ENCODE measurements at regions not wholly inside any gene's neighbourhood (a gene's known extent, or its start where the extent isn't known, plus 50 kb on each side); places are given as distances from the start of the nearest gene placed in this dataset.

DNA sequence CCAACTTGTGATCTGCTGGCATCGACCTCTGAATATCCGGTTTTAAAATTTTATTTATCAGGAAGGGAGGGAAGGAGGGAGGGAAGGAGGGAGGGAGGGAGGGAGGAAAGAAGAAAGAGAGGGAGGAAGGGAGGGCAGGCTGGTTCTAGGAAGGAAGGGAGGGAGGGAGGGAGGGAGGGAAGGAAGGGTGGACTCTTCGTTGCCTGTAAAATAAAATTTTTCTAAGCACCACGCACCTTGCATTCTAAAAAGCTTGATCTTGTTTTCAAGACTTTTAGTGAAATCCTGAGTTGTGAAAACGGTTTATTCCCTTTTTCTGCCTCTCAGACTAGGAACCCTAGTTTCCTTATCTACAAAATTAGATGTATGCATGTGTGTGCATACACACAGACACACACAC, 101.7 kb upstream of the RAP2B start:
- no peak for TF ChIP-seq EZH2phosphoT487 (IDR thresholded peaks at IDR 0.05; ENCODE audit: low read depth)
- TF ChIP-seq, protein P1, sequence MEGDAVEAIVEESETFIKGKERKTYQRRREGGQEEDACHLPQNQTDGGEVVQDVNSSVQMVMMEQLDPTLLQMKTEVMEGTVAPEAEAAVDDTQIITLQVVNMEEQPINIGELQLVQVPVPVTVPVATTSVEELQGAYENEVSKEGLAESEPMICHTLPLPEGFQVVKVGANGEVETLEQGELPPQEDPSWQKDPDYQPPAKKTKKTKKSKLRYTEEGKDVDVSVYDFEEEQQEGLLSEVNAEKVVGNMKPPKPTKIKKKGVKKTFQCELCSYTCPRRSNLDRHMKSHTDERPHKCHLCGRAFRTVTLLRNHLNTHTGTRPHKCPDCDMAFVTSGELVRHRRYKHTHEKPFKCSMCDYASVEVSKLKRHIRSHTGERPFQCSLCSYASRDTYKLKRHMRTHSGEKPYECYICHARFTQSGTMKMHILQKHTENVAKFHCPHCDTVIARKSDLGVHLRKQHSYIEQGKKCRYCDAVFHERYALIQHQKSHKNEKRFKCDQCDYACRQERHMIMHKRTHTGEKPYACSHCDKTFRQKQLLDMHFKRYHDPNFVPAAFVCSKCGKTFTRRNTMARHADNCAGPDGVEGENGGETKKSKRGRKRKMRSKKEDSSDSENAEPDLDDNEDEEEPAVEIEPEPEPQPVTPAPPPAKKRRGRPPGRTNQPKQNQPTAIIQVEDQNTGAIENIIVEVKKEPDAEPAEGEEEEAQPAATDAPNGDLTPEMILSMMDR (IDR thresholded peaks at IDR 0.05; ENCODE audit: low read depth, low read length), result no peak
